ENCODE measurements at regions not wholly inside any gene's neighbourhood (a gene's known extent, or its start where the extent isn't known, plus 50 kb on each side); places are given as distances from the start of the nearest gene placed in this dataset.
"Not testable (repeated sequence)": the region's sequence is repeated elsewhere in the genome, so short reads cannot be mapped to it uniquely, and the experiment has no call there.

DNA sequence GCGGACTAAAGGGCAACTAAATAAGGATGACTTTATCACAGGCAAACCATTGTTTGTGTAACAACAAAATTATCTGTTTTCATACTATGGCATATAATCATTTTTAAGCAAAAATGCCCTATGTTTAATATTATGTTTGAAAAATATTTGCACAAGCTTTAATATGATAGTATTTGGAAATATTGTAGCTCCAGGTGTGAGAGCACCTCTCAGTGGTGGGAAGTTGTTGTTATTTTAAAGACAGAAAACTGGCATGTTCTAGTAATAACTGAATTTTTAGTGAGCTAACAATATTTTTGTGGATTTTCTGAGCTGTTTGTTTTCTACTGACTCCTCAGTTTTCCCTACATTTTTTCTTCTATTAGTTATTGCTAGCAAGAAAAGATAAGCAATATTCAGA, 578.8 kb downstream of the KCNT2 start:
- no peaks in the 10 kb centered on the region for H3K27me3 ChIP-seq (ENCODE audit: insufficient read depth, low read depth)
- no peak overlapping the region for H3K4me3 ChIP-seq
- no peaks in the 10 kb centered on the region for H4K20me1 ChIP-seq (ENCODE audit: insufficient read depth)
- no peak for TF ChIP-seq EZH2 (IDR thresholded peaks at IDR 0.05; ENCODE audit: low read depth)
- TF ChIP-seq, protein P1, sequence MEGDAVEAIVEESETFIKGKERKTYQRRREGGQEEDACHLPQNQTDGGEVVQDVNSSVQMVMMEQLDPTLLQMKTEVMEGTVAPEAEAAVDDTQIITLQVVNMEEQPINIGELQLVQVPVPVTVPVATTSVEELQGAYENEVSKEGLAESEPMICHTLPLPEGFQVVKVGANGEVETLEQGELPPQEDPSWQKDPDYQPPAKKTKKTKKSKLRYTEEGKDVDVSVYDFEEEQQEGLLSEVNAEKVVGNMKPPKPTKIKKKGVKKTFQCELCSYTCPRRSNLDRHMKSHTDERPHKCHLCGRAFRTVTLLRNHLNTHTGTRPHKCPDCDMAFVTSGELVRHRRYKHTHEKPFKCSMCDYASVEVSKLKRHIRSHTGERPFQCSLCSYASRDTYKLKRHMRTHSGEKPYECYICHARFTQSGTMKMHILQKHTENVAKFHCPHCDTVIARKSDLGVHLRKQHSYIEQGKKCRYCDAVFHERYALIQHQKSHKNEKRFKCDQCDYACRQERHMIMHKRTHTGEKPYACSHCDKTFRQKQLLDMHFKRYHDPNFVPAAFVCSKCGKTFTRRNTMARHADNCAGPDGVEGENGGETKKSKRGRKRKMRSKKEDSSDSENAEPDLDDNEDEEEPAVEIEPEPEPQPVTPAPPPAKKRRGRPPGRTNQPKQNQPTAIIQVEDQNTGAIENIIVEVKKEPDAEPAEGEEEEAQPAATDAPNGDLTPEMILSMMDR (conservative IDR thresholded peaks at IDR 0.05) = no peak
- no peaks in the 10 kb centered on the region for H3K36me3 ChIP-seq (ENCODE audit: low read depth)
- no peaks in the 10 kb centered on the region for H3K4me1 ChIP-seq (replicated peaks; ENCODE audit: insufficient read depth)
- H3F3A ChIP-seq (ENCODE audit: insufficient read depth, low read depth) = no peaks in the 10 kb centered on the region
- no TSS peak for BruUV-seq (replicated peaks)
- H3K79me2 ChIP-seq (ENCODE audit: low read depth) = no peaks in the 10 kb centered on the region
- DNase-seq = no peak
- H3K4me2 ChIP-seq = no peak overlapping the region
- POLR2A ChIA-PET (ENCODE audit: unreplicated experiment) = no interaction called here
- H3K27ac ChIP-seq = no peak overlapping the region
- no peak overlapping the region for H2AFZ ChIP-seq
- H3K9me3 ChIP-seq (ENCODE audit: insufficient read depth, low read depth) = no peaks in the 10 kb centered on the region
- intact Hi-C loops (cut with micrococcal nuclease; ENCODE audit: unreplicated experiment) = no loop called here
- CTCF ChIA-PET = no interaction called here
- H3K9me2 ChIP-seq (ENCODE audit: insufficient read depth) = no peaks in the 10 kb centered on the region

DNA sequence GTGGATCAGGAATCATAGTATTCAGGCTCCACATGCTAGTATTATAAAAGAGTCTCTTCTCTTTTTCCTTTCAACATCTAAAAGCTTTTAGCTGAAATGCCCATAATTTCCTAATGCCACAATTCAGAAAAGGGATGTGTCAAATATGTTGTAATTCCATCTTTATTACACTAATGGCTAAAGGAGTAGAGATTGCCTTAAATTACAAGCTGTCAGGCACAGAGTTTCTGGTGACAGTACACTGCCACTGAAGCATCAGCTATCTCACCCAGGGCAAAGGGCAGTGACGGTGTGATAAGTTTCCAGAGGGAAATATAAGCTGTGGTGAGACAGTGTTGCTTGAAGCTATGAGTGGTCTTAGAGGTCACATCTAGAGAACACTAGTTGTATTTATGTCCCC, 581.1 kb downstream of the KCNT2 start:
- H2AFZ ChIP-seq = 0 out of 2 replicates have a peak overlapping the region, but pooled peaks have one; percentile 62
- no peaks in the 10 kb centered on the region for H3K4me1 ChIP-seq (replicated peaks; ENCODE audit: insufficient read depth)
- H3K4me2 ChIP-seq = no peak overlapping the region
- BruUV-seq (replicated peaks) = no TSS peak
- no peaks in the 10 kb centered on the region for H3K27me3 ChIP-seq (ENCODE audit: insufficient read depth, low read depth)
- POLR2A ChIA-PET (ENCODE audit: unreplicated experiment) = no interaction called here
- no peaks in the 10 kb centered on the region for H3K36me3 ChIP-seq (ENCODE audit: low read depth)
- no peak for DNase-seq
- no peak for TF ChIP-seq EZH2 (IDR thresholded peaks at IDR 0.05; ENCODE audit: low read depth)
- TF ChIP-seq, protein P1 (conservative IDR thresholded peaks at IDR 0.05) = no peak
- no peak overlapping the region for H3K4me3 ChIP-seq
- intact Hi-C loops (cut with micrococcal nuclease; ENCODE audit: unreplicated experiment) = no loop called here
- CTCF ChIA-PET = no interaction called here
- H3K27ac ChIP-seq = no peak overlapping the region
- no peaks in the 10 kb centered on the region for H3F3A ChIP-seq (ENCODE audit: insufficient read depth, low read depth)
- no peaks in the 10 kb centered on the region for H3K9me3 ChIP-seq (ENCODE audit: insufficient read depth, low read depth)
- H3K79me2 ChIP-seq (ENCODE audit: low read depth) = no peaks in the 10 kb centered on the region
- no peaks in the 10 kb centered on the region for H3K9me2 ChIP-seq (ENCODE audit: insufficient read depth)
- H4K20me1 ChIP-seq (ENCODE audit: insufficient read depth) = no peaks in the 10 kb centered on the region

DNA sequence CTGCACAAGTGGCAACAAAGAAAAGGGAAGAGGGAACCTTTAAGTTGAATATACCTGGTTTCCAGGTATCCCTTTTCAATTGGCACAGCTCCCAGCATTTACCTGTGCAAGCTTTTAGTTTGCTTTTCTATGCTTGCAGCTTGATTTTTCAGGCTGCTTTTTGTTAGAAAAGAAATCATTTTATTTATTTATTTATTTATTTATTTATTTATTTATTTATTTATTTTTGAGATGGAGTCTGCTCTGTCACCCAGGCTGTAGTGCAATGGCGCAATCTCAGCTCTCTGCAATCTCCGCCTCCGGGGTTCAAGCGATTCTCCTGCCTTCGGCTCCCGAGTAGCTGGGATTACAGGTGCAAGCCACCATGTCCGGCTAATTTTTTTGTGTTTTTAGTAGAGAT, 587.1 kb downstream of the KCNT2 start:
- H3K79me2 ChIP-seq (ENCODE audit: low read depth); intact Hi-C loops (cut with micrococcal nuclease; ENCODE audit: unreplicated experiment); H3K4me3 ChIP-seq; H3K36me3 ChIP-seq (ENCODE audit: low read depth); H3K9me2 ChIP-seq (ENCODE audit: insufficient read depth); H2AFZ ChIP-seq; CTCF ChIA-PET; H3K27ac ChIP-seq; H3K4me2 ChIP-seq; H4K20me1 ChIP-seq (ENCODE audit: insufficient read depth); H3F3A ChIP-seq (ENCODE audit: insufficient read depth, low read depth); H3K27me3 ChIP-seq (ENCODE audit: insufficient read depth, low read depth); POLR2A ChIA-PET (ENCODE audit: unreplicated experiment); DNase-seq; H3K4me1 ChIP-seq (replicated peaks; ENCODE audit: insufficient read depth); BruUV-seq (replicated peaks); H3K9me3 ChIP-seq (ENCODE audit: insufficient read depth, low read depth): not testable (repeated sequence)

DNA sequence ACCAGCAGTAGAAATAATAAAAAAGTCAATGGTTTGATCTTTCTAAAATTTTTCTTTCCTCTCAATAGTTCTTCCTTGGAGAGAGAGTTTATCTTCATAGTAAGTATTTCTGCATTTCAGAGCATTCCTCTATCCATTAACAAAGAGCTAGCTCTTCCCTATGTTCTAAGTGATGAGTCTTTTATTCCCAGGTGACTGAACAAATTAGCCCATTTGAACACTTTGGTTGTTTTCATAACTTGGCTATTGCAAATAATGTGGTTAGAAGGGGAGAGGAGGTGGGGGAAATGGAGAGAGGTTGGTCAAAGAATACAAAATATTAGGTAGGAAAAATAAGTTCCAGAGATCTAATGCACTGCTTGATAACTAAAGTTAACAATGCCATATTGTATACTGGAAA, 598.9 kb downstream of the KCNT2 start:
- Histone ChIP-seq H3F3A (ENCODE audit: insufficient read depth, low read depth) (no peaks in the 10 kb centered on the region), H2AFZ (no peak overlapping the region), H3K79me2 (ENCODE audit: low read depth) (no peaks in the 10 kb centered on the region), H3K4me2 (no peak overlapping the region), H3K27ac (no peak overlapping the region), H3K36me3 (ENCODE audit: low read depth) (no peaks in the 10 kb centered on the region), H3K4me1 (replicated peaks; ENCODE audit: insufficient read depth) (no peaks in the 10 kb centered on the region), H3K4me3 (no peak overlapping the region), H3K9me3 (ENCODE audit: insufficient read depth, low read depth) (no peaks in the 10 kb centered on the region), H4K20me1 (ENCODE audit: insufficient read depth) (no peaks in the 10 kb centered on the region), H3K9me2 (ENCODE audit: insufficient read depth) (no peaks in the 10 kb centered on the region), H3K27me3 (ENCODE audit: insufficient read depth, low read depth) (no peaks in the 10 kb centered on the region)
- POLR2A ChIA-PET (ENCODE audit: unreplicated experiment) = no interaction called here
- intact Hi-C loops (cut with micrococcal nuclease; ENCODE audit: unreplicated experiment) = no loop called here
- no TSS peak for BruUV-seq (replicated peaks)
- no peak for TF ChIP-seq EZH2 (IDR thresholded peaks at IDR 0.05; ENCODE audit: low read depth)
- TF ChIP-seq, protein P1 (conservative IDR thresholded peaks at IDR 0.05) = no peak
- CTCF ChIA-PET = no interaction called here
- no peak for DNase-seq

Data from PC-9 (cell line).